ENCODE measurements at regions not wholly inside any gene's neighbourhood (a gene's known extent, or its start where the extent isn't known, plus 50 kb on each side); places are given as distances from the start of the nearest gene placed in this dataset.

DNA sequence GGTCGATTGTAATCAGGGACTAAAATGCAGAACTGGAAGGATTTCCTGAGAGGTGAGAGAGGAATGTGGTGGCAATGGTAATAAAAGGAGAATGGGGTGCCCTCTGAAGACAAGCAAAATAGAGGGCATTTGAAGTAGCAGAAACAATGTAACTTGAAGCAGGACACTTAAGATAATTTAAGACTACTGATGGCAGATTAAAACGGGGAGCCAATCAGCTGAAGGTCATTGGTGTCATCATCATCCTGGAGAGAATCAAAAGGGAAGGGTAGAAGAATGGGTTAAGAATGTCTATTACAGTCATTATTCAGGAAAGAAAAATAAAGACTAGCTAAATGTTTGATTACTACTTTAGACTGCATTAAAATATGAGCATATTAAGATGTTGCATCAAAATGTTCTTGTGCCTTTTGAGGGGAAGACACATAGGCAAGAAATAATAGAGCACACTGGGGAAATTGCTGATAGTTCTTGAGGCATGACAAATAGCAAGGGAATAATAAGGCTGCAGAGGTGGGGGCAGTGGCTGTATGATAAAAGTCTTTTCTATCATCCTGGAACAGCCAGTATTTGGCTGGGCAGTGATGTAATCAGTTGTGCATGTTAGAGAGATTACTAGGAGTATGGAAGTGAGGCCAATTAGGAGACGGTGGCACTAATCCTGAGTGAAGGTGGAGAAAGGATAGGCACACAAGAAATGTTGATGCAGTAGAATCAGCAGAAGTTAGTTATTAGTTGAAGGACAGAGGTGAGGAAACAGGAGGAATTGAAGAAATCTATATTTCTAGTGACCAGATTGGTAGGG is 60.2 kb downstream of the CCDC71L start:
- TF ChIP-seq POLR2A (IDR thresholded peaks at IDR 0.05; ENCODE audit: low read length) (no peak), GATA1 (IDR thresholded peaks at IDR 0.05; ENCODE audit: low read depth, low read length) (no peak)

Measured in erythroblast (primary cell).